ENCODE measurements at regions not wholly inside any gene's neighbourhood (a gene's known extent, or its start where the extent isn't known, plus 50 kb on each side); places are given as distances from the start of the nearest gene placed in this dataset.

GRCh38 chr4:106422766-106423165 lies 54.2 kb upstream of the GIMD1 start:
- POLR2A ChIA-PET = no interaction called here
- TF ChIP-seq CTCF (IDR thresholded peaks at IDR 0.05; ENCODE audit: insufficient read depth, low read length, missing control alignments) = no peak
- no peak for DNase-seq (ENCODE audit: low read depth, low spot score)
- H3K4me3 ChIP-seq (ENCODE audit: low read depth, low read length) = no peak overlapping the region
- CTCF ChIA-PET = no interaction called here

- ChIA-PET CTCF (interaction anchor here (0.6 kb wide), 2 partner anchors 52 to 718 kb away, joined by 3 read pairs; no protein-coding TSS in a partner anchor), POLR2A (no interaction called here)
- no peak for TF ChIP-seq CTCF (IDR thresholded peaks at IDR 0.05; ENCODE audit: insufficient read depth, low read length, missing control alignments)
- DNase-seq (ENCODE audit: low read depth, low spot score) = peak; percentile 45
- no peak overlapping the region for H3K4me3 ChIP-seq (ENCODE audit: low read depth, low read length)
These were observed 53.1 kb upstream of the GIMD1 start for GRCh38 chr4:106421441-106422296.

- H3K4me3 ChIP-seq (ENCODE audit: low read depth, low read length) = no peak overlapping the region
- DNase-seq (ENCODE audit: low read depth, low spot score) = no peak
- TF ChIP-seq CTCF (IDR thresholded peaks at IDR 0.05; ENCODE audit: insufficient read depth, low read length, missing control alignments) = no peak
- ChIA-PET CTCF (no interaction called here), POLR2A (no interaction called here)
These were observed 49.9 kb upstream of the GIMD1 start for GRCh38 chr4:106418444-106418843.
